Stromal cell of bone marrow (primary cell): ENCODE measurements at regions not wholly inside any gene's neighbourhood (a gene's known extent, or its start where the extent isn't known, plus 50 kb on each side); places are given as distances from the start of the nearest gene placed in this dataset.

Source experiments
- DNase-seq: peaks from one replicate; pipeline ENCODE4 v3.0.0-alpha.2; 2012; ENCODE audit warnings: low read depth

DNA sequence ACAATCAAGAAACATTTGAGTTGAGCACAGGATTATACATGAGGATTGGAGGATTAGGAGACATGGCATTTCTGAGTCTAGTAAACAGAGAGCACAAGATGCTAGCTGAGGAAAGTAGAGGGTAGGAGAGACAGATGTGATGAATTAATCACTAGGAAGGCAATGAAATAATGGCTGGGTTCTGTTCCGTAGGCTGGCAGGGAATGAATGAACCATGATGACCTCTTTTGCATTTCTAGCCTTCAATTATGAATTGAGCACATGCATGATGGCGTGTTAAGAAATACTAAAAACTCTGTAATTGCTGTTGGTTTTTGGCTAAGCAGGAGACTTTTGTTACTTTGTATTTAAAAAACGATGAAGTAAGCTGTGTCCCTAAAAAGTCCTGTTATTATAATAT, 420.0 kb upstream of the TLE4 start:
- DNase-seq: no peak

DNA sequence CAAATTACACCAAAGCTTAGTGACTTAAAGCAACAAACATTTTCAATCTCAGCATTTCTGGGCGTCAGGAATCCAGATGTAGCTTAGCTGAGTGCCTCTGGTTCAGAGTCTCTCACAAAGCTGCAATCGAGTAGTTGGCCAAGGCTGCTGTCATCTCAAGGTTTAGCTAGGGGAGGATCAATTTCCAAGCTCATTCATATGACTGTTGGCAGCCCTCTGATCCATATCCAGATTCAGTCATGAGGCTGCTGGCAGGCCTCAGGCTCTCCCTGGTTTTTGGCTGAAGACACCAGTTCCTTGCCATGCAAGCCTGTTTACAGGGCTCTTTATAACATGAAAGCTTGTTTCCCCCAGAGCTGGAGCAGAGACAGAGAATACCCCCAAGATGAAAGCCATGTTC, 419.5 kb upstream of the TLE4 start:
- no peak for DNase-seq

DNA sequence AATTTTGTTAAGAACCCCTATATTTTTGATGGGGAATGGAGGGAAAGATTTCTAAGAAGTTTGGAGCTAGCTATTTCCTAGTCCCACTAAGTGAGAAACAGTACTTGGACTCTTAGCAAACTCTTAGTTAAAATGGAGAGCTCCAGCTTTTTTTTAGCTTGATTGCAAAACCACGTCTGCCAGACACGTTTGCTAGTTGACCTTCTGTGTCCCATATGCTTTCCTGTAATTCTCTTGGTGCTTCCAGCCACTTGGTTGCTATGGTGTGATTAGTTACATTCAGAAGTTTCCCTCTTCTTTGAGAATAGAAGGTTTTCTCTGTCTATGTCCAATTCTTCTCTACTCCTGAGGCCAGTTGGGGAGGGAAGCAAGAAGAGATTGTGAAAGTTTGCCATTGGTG, 417.0 kb upstream of the TLE4 start:
- DNase-seq: no peak

DNA sequence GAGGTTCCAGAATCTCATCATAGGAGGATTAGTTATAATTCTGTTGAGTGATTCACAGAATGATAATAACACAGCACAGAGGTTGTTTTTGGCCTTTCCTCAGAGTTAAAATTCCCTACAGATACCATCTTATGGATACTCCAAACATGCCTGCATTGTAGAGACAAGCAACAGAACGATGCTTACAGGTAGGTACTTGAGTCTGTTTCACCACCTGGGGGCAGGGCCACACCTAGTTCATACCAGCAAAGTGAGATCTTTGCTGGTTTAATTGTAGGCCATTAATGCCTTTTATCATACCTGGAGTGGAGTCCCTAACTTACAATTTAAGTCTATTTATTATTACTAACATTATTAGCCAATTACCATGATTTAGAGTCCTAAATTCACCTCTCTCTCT, 416.5 kb upstream of the TLE4 start:
- no peak for DNase-seq

DNA sequence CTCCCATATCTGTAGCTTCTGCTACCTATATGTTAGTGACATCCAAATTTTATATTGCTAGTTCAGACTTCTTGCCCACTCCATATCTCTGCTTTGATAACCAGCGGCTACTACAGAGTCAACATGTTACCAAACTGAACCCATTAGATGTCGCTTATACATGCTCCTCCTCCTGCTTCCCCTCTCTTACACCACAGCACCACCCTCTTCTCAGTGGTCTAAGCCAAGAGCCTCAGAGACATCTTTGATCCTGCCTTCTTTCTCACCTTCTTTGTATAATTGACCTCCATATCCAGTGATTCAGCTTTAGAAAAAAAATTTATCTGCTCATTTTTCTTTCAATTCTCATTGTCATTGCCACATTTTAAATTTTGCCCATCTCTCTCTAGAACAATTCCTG, 408.2 kb upstream of the TLE4 start:
- DNase-seq: no peak

DNA sequence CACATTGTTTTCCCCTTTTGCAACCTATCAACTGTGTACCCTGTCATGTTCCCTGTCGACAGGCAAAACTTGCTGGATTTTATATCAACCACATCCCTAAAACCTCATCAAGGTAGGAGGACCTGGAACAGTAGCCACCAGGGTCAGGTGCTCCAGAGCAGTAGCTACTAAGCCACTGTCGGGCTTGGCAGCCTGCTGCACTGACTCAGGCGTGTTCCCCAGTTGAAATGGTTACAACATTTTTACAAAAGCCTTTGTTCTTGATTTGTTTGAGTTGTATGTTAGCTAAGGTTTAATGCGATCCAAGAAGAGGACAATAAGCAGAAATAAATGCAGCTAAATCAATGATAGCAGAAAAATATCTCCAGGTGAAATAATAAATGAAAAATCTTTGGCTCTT, 407.4 kb upstream of the TLE4 start:
- no peak for DNase-seq

DNA sequence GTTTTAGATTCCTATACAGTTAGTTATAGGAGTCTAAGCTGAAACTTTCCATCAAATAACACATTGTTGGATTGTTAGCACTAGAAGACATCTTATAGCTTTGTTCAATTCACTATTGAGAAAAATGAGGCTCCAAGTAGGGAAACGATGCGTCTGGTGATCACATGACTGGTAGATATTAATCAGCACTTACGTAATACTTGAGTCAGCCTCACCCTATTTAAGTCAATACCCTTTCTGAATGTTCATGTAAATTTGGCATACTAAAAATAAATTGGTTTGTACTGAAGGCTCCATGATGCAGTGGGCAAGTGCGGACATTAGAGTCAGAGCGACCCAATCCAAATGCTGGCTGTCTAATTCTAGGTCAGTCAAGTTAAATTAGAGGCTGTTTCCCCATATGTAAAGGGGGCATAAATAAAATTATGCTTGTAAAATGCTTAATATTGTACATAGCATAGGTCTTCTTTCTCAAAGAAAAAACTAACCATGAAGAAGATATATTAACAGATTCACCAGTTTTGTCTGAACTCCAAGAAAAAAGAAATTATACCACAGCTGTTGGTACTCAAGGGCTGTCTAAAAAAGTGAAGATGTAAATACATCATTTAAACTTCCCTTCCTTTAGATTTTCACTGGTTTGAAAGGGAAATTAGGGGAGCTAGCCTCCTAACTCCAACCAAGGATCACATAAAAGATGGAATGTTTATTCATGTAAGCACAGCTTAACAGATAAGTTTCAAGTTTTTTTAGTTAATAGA, 406.6 kb upstream of the TLE4 start:
- DNase-seq: no peak

DNA sequence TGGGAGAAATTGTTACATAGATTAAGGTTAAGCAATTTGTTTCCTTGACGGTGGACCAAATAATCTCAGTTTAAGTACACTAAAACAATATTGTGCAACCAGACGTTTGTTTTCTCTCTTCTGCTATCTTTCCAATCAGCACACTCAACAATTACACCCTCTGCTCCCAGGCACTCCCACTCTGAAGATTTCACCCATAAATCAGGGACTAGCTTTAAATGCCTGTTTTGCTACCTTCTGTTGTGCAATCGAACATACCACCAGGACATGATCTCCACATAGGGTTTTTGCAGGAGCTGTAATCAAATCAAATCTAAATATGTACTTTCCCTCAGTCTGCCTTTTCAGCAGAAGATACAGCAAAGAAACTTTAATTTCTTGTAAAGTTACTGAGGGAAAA, 405.8 kb upstream of the TLE4 start:
- no peak for DNase-seq

DNA sequence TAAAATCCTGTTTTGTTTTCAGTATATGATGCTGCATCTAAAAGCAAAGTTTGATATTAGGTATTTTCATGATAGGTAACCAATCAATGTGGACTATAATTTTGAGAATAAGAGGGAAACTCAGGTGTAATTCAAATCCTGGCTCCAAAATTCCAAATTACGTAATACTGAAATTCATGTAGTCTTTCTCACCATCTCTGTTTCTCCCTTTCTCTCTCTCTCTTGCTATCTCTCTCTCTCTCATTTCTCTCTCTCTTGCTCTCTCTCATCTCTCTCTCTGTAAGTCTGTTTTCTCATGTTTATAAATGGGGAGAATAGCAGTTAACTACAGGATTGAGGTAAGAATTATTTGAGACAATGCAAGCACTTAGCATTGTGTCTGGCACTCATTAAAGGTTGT, 401.1 kb upstream of the TLE4 start:
- no peak for DNase-seq

DNA sequence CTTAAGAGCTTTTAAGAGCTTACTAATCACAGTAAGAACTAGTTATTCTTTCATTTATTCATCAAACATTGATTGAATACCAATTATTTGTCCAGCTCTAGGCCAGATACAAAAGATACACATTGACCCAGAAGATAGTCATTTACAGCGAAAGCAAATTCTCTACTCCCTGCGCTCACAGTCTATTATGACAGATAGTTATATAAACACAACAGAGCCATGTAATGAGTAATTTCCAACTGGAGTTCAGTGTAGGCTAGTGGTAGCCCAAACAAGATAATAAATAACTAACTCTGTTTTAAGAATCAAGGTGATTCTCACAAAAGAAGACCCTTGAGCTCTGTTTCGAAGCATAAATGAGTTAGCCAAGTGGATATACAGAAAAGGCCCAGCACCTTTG, 397.8 kb upstream of the TLE4 start:
- no peak for DNase-seq

DNA sequence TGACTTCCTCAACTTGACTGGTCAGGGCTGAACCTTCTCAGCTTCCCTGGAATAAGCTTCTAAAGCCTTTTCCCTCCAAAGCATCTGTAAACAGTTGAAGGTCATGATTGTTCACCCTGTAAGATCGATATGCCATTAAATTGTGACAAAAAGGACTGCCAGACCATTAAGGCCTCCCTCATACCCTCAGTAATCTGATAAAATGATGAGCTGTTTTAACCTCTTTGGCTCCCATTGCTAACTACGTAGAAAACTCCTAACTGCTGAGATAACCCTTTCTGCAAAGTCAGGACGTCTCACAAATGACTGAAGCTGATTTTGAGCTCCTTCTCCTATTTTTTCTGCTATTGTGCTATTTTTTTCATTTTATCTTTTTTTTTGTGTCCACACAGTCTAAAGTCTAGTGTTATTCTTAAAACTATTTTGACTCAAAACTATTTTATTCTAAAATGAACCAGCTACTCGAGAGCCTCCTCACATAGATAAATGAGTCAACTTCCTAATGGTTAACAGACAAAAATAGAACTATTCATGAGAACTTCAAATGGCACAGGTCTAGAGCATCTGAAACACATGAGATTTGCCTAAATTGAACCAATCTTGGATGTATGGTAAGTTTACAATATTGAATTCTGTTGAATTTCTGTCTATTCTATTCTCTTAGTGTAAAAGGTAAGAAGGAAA, 395.6 kb upstream of the TLE4 start:
- DNase-seq: no peak

DNA sequence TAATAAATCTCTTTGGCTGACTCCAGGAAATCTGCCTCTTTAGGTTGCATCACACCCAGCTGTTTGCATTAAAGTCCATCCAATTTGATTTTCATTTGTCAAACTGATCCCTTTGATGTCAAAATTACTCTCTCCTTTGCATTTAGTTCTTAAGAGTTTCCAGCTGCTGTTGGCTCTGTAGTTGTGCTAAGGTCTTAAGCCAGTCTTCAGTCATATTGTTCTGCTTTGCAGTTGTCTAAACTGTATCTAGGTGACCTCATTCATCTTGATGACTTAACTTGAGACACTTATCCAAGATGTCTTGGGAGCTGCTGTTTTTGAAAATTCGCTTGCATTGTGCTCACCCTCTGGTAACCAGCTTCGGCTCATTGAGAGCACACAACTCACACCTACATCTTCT, 386.9 kb upstream of the TLE4 start:
- DNase-seq: no peak

DNA sequence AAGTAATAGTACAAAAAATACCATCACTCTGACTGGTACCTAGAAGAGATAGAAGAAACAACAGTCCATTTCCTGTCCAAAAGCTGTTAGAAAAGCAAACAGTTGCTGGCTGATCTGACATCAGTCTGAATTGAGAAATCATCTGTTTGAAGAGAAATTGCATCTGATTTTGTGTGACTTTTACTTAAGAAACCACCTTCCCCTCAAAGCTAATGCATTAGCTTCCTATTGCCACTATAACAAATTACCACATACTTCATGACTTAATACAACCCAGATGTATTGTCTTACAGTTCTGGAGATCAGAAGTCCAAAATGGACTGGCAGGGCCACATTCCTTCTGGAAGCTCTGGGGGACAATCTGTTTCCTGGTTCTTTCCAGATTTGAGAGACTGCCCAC, 385.9 kb upstream of the TLE4 start:
- DNase-seq: no peak

DNA sequence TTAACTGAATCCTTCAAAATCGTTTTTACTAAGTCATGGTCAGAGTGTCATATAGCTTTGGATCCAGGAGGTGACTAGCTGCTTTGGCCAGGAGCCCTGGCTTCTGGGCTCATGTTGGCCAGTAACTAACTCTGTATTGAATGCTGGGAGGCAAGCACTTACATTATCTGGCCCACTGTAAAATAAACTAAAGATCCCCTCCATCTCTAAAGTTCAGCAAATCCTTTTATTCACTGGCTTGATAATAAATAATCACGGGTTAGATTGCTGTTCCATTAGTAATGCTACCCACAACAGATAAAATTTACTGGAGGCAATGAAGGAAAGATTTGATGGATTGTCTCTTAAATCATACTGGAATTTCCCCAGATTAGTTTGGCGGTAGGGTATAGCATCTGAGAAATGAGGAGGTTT, 382.2 kb upstream of the TLE4 start:
- peak; percentile 49 for DNase-seq

DNA sequence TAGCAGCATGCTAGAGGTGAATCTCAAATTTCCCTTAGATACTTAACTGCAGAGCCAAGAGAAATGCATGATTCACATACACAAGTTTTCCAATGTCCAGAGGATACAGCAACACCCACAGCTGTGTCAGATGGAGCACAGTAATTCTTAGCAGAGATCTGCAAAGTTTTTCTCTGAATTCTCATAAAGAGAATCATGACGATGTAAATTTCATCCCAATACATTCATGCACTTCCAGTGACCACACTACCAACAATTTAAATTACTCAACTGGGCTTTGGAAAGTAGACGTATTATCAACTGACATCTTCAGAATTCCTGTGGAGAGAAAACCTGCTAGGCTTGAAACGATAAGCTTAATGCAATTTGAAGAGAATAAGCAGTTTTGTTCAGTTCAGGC, 378.8 kb upstream of the TLE4 start:
- peak; percentile 54 for DNase-seq

DNA sequence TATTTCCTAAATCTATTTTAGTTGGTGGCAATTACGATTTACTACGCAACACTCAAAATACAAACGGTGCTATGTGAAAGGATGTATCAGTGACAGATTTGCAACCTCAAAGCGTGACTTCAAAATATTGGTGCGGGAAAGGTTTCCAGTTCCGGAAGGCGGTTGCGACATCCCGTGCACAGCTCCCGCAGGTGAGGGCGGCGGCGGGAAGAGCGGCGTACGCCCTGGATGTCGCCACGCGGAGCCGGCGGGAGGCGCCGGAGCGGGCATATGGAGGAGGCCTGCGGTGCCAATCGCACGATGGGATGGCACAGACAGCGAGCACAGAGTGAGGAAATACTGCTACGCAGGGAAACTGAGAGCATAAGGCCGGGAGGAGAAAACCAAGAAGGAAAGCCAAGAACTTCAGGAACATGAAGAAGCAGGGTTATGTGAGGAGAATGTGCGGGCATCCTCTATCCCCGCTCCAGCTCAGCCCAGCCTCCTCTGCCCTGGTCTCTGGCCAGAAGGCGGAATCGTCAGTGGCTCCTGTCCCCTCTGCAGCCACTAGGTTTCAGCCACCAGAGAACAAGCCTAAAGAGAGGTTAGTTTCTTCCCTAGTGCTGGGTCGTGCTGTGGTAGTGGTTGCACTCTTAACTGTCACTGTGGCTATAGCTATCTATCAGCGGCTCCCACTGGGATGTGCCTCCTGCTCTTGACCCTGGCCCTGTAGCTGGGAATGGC, 378.1 kb upstream of the TLE4 start:
- no peak for DNase-seq

DNA sequence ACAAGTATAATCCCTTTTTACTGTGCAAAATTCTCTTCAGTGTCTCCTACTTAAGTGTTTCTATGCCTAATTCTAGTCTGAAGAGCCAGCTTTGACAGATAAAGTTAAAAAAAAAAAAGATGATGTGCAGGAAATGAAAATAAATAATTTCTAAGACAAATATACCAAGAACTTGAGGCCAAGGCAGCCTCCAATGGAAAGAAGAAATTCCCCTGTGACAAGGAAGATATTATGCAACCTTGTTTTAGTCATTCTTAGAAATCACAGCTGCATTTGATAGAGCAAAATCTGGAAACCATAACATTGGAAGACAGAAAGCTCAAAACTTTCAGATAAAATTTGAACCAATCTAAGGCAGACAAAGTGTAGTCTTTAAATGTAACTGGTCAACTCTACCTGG, 375.9 kb upstream of the TLE4 start:
- peak; percentile 79 for DNase-seq

DNA sequence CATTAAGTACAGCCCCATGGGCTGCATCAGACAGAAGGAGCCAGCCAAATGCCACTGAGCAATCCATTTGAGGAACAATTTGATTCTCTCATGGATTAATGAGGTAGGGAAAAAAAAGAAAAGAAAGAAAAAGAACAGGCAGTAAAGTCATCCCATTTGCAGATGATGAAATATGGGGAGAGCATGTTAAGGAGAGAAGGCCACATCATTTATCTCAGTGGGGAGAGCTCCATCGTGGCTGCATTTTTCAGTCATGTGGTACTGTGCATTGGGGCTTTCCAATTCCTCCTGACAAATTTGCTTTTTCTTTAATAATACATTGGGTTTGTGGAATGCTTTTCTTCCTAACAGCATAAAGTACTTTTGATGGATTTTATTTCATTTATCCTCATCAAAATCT, 375.2 kb upstream of the TLE4 start:
- DNase-seq: no peak

DNA sequence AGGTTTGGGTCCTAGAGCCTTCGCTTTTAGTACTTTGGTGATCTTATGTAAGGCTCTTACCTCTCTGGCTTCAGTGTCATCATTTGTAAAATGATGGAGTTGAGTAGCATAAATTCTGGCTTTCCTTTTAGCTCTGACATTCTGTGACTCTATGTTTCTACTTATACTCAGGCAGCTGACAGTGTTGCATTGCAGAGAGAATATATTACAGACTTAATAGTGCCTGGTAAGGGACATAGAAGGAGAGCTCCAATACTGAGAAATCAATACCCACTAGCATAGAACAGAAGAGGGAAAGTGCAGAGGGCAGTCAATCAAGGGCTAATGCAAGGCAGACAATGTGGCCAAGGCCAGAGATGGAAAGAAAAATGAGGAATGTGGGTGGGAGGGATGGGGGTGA, 371.4 kb upstream of the TLE4 start:
- DNase-seq: no peak

DNA sequence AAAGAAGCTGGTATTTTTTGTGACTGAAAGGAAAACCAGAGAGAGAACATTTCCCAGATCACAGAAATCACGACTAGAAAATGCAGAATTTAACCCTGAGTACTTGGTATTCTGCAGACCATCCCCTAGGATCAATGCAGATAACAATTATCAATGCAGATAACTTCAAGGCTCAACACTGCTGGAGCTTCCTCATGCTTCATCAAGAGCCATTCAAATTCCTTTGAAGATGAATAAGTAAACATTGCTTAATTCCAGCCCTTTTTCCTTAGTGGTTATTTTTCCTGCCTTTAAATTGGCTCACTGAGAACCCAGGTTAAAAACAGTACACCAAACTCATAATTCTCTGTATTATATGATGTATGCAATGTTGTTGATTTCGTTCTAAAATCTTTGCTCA, 370.1 kb upstream of the TLE4 start:
- DNase-seq: no peak

DNA sequence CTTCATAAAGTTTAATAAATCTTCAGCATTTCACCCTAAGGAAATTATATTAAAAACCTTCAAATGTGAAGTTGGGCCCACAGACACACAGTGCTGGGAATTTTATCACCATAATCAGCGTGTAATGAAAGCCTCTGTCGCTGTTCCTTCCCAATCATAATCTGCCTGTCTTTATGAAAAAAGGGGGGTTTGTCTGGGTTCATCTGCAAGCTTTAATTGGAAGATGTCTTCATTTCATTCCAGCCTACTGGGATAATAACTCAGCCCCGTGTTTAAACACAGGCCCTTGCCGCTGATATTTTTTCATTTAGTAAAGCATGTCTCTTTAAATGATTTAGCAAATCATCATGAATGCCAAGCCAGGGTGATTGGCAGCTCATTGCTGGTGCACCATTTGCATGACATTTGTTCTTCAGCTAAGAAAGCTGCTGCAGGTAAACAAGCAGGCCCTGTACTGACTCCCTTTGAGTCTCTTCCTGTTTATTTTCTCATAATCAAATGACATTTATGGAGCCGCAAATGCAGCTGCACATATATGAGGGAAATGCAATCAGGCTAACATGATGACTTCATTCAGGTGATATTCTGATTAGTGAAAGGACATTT, 362.9 kb upstream of the TLE4 start:
- no peak for DNase-seq

DNA sequence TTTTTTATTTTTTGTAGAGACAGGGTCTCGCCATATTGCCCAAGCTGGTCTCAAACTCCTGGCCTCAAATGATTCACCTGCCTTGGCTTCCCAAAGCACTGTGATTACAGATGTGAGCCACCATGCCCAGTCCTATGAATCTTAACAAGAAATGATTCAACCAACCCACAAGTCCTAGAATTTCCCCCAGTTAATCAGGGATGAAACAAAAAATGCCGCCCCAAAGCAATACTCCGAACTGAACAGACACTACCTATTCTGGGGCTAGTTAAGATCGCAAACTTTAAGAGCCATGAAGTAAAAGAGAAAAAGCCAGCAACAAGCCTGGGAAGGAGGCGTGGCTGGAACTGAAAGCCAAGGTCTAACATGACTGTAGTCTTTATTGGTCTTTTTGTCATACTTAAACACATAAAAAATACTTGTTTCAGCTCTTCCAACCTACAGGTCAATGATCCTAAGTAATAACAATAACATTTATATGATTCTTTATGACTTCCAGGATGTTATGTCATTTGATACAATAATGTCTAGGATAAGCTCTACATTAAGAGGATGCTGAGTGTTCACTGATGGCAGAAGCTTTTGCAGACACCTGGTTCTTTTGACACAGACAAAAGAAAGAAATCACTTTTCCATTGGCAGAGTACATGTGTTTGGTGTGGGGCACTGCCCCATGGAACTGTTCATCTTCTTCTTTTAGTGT, 361.1 kb upstream of the TLE4 start:
- no peak for DNase-seq
